H9 (cell line): ENCODE measurements at regions not wholly inside any gene's neighbourhood (a gene's known extent, or its start where the extent isn't known, plus 50 kb on each side); places are given as distances from the start of the nearest gene placed in this dataset.

Experiments
- DNase-seq: peaks from one replicate; pipeline ENCODE4 v3.0.0-alpha.2; 2017
- H2AFZ ChIP-seq: one replicate; pipeline ENCODE4 v1.6.1; 2013; ENCODE audit warnings: mild to moderate bottlenecking, low read length, control low read depth, moderate library complexity
- H2AK5ac ChIP-seq: 2 replicates; pipeline ENCODE4 v1.6.1; 2013; ENCODE audit warnings: low read length, control low read depth, mixed read lengths; ENCODE audit not compliant: insufficient read length
- H2BK120ac ChIP-seq: one replicate; pipeline ENCODE4 v1.6.1; 2013; ENCODE audit warnings: low read depth, mild to moderate bottlenecking, low read length, control low read depth, inconsistent platforms; ENCODE audit not compliant: poor library complexity, severe bottlenecking
- H2BK12ac ChIP-seq: 2 replicates; pipeline ENCODE4 v1.6.1; 2013; ENCODE audit warnings: low read length, control low read depth, mixed read lengths, low read depth; ENCODE audit not compliant: insufficient read length
- H2BK15ac ChIP-seq: 2 replicates; pipeline ENCODE4 v1.6.1; 2013; ENCODE audit warnings: low read depth, low read length, control low read depth
- H2BK20ac ChIP-seq: one replicate; pipeline ENCODE4 v1.6.1; 2013; ENCODE audit warnings: low read depth, mild to moderate bottlenecking, low read length, control low read depth, inconsistent platforms; ENCODE audit not compliant: poor library complexity, severe bottlenecking
- H2BK5ac ChIP-seq: 2 replicates; pipeline ENCODE4 v1.6.1; 2013; ENCODE audit warnings: low read length, control low read depth, mixed read lengths; ENCODE audit not compliant: insufficient read length
- H3K14ac ChIP-seq: 2 replicates; pipeline ENCODE4 v1.6.1; 2013; ENCODE audit warnings: low read length, control low read depth; ENCODE audit not compliant: insufficient read depth
- H3K18ac ChIP-seq: 2 replicates; pipeline ENCODE4 v1.6.1; 2013; ENCODE audit warnings: low read depth, mild to moderate bottlenecking, mixed read lengths, low read length, control low read depth; ENCODE audit not compliant: insufficient read length
- H3K23ac ChIP-seq: 2 replicates; pipeline ENCODE4 v1.6.1; 2013; ENCODE audit warnings: low read length, control low read depth, mixed read lengths, low read depth; ENCODE audit not compliant: insufficient read length
- H3K23me2 ChIP-seq: 2 replicates; pipeline ENCODE4 v1.6.1; 2013; ENCODE audit warnings: low read depth, mild to moderate bottlenecking, mixed read lengths, low read length, control low read depth; ENCODE audit not compliant: insufficient read length, poor library complexity, severe bottlenecking
- H3K27ac ChIP-seq: 2 replicates; pipeline ENCODE4 v1.5.1; 2013; ENCODE audit warnings: low read length, control low read depth, mixed read lengths, low read depth; ENCODE audit not compliant: insufficient read length
- H3K27me3 ChIP-seq: 2 replicates; pipeline ENCODE4 v1.6.1; 2013; ENCODE audit warnings: low read length, control low read depth, inconsistent platforms; ENCODE audit not compliant: insufficient read depth
- H3K4ac ChIP-seq: 2 replicates; pipeline ENCODE4 v1.6.1; 2013; ENCODE audit warnings: low read depth, mild to moderate bottlenecking, control low read depth, inconsistent platforms, low read length, moderate library complexity
- H3K4me1 ChIP-seq: 2 replicates; pipeline ENCODE4 v1.6.1; 2013; ENCODE audit warnings: low read length, control low read depth, inconsistent platforms; ENCODE audit not compliant: insufficient read depth
- H3K4me2 ChIP-seq: 2 replicates; pipeline ENCODE4 v1.6.1; 2013; ENCODE audit warnings: low read length, control low read depth, mixed read lengths; ENCODE audit not compliant: insufficient read length, insufficient read depth
- H3K56ac ChIP-seq: 2 replicates; pipeline ENCODE4 v1.6.1; 2013; ENCODE audit warnings: low read depth, mild to moderate bottlenecking, mixed read lengths, low read length, control low read depth; ENCODE audit not compliant: insufficient read length
- H3K79me1 ChIP-seq: 2 replicates; pipeline ENCODE4 v1.6.1; 2013; ENCODE audit warnings: low read depth, mild to moderate bottlenecking, moderate library complexity, low read length, control low read depth, inconsistent platforms; ENCODE audit not compliant: insufficient read depth, poor library complexity, severe bottlenecking
- H3K79me2 ChIP-seq: 2 replicates; pipeline ENCODE4 v1.6.1; 2013; ENCODE audit warnings: low read length, control low read depth, inconsistent platforms; ENCODE audit not compliant: insufficient read depth
- H3K9ac ChIP-seq: 2 replicates; pipeline ENCODE4 v1.6.1; 2013; ENCODE audit warnings: low read length, control low read depth, mixed read lengths; ENCODE audit not compliant: insufficient read length; ENCODE audit errors: extremely low read depth
- H3K9me3 ChIP-seq: one replicate; pipeline ENCODE4 v1.6.1; 2013; ENCODE audit warnings: low read depth, low read length, inconsistent platforms; ENCODE audit not compliant: control insufficient read depth
- H3T11ph ChIP-seq: one replicate; pipeline ENCODE4 v1.6.1; 2013; ENCODE audit warnings: mild to moderate bottlenecking, low read length, control low read depth, inconsistent platforms
- H4K20me1 ChIP-seq: one replicate; pipeline ENCODE4 v1.6.1; 2013; ENCODE audit not compliant: control insufficient read depth, insufficient read length, insufficient read depth
- H4K5ac ChIP-seq: 2 replicates; pipeline ENCODE4 v1.6.1; 2013; ENCODE audit warnings: low read depth, mild to moderate bottlenecking, mixed read lengths, low read length, control low read depth; ENCODE audit not compliant: insufficient read length
- H4K8ac ChIP-seq: replicated peaks from 2 replicates; pipeline ENCODE4 v1.6.1; 2013; ENCODE audit warnings: low read length, control low read depth, mixed read lengths, low read depth; ENCODE audit not compliant: insufficient read length
- H4K91ac ChIP-seq: 2 replicates; pipeline ENCODE4 v1.6.1; 2013; ENCODE audit warnings: low read depth, mild to moderate bottlenecking, moderate library complexity, mixed read lengths, low read length, control low read depth; ENCODE audit not compliant: insufficient read length
- H3K27ac Mint-ChIP-seq, 3 experiments: 2 replicates in 2 of 3; 3 replicates in 1 of 3; pipeline ENCODE4 v1.8.0; 2020 to 2021; ENCODE audit warnings: mixed read lengths in 3 of 3, mild to moderate bottlenecking in 1 of 3, moderate library complexity in 1 of 3
- H3K27me3 Mint-ChIP-seq: 2 replicates; pipeline ENCODE4 v1.8.0; 2021; ENCODE audit warnings: low read depth, mild to moderate bottlenecking, moderate library complexity, mixed read lengths
- H3K36me3 Mint-ChIP-seq, 3 experiments: 2 replicates in 2 of 3; 3 replicates in 1 of 3; pipeline ENCODE4 v1.8.0; 2020 to 2021; ENCODE audit warnings: low read depth in 3 of 3, mixed read lengths in 3 of 3; ENCODE audit not compliant: insufficient read depth in 1 of 3
- H3K4me1 Mint-ChIP-seq, 2 experiments: 2 replicates each; pipeline ENCODE4 v1.8.0; 2020; ENCODE audit warnings: mixed read lengths in 2 of 2
- H3K4me3 Mint-ChIP-seq, 2 experiments: 2 replicates in 1 of 2; 3 replicates in 1 of 2; pipeline ENCODE4 v1.8.0; 2020 to 2021; ENCODE audit warnings: mild to moderate bottlenecking in 2 of 2, mixed read lengths in 2 of 2, moderate library complexity in 1 of 2
- H3K9me3 Mint-ChIP-seq, 2 experiments: 2 replicates in 1 of 2; 3 replicates in 1 of 2; pipeline ENCODE4 v1.8.0; 2020; ENCODE audit warnings: mild to moderate bottlenecking in 2 of 2, mixed read lengths in 2 of 2, moderate library complexity in 1 of 2
- CTCF ChIP-seq: fragments of 200-600 bp; sonication (generic); conservative IDR thresholded peaks from 3 replicates; pipeline ENCODE4 v1.8.0; 2021; ENCODE audit warnings: antibody characterized with exemption, mild to moderate bottlenecking
- WGBS: extraction: QIAGEN DNeasy Blood & Tissue Kit; methylation state at CpG from one replicate; pipeline ENCODE4 v1.1.7; 2013; ENCODE audit warnings: missing lambda C conversion rate, low lambda C conversion rate, mixed read lengths; ENCODE audit not compliant: insufficient read length; ENCODE audit errors: extremely low coverage; 5-methylcytosine and 5-hydroxymethylcytosine counted together

- Mint-ChIP-seq H3K27me3 (no peaks in the 10 kb centered on the region; the same call in 1 of the 2 replicates), H3K4me3 (no peak overlapping the region), H3K36me3 (no peaks in the 10 kb centered on the region; a peak in 1 of 7 replicates), H3K4me1 (peaks cover 9 to 14% of the 10 kb centered on the region in 2 experiments; a peak in 3 of 4 replicates), H3K9me3 (no peaks in the 10 kb centered on the region), H3K27ac (no peak overlapping the region)
- no peaks in the 10 kb centered on the region for H3K27me3 ChIP-seq
- no peak overlapping the region for H4K5ac ChIP-seq
- no peaks in the 10 kb centered on the region for H3K9me3 ChIP-seq
- H3K4ac ChIP-seq = no peak overlapping the region
- H3K27ac ChIP-seq = no peak overlapping the region
- no peak overlapping the region for H2BK15ac ChIP-seq
- no peak overlapping the region for H2AFZ ChIP-seq
- no peak overlapping the region for H3K56ac ChIP-seq
- no peak overlapping the region for H3K23ac ChIP-seq
- H4K8ac ChIP-seq = no peak overlapping the region
- H3K79me1 ChIP-seq = no peaks in the 10 kb centered on the region
- H3K18ac ChIP-seq = no peak overlapping the region
- DNase-seq = no peak
- H3K79me2 ChIP-seq = no peaks in the 10 kb centered on the region
- WGBS = no CpG with 5 or more reads among the region's 36 CpGs
- H2BK5ac ChIP-seq = no peak overlapping the region
- no peak overlapping the region for H2BK20ac ChIP-seq
- no peak overlapping the region for H3K4me2 ChIP-seq
- H3K9ac ChIP-seq = no peak overlapping the region
- H2AK5ac ChIP-seq = no peak overlapping the region
- TF ChIP-seq CTCF = no peak
- no peaks in the 10 kb centered on the region for H4K20me1 ChIP-seq
- H4K91ac ChIP-seq = no peak overlapping the region
- no peak overlapping the region for H3K14ac ChIP-seq
- H2BK12ac ChIP-seq = no peak overlapping the region
- H2BK120ac ChIP-seq = no peak overlapping the region
- no peak overlapping the region for H3T11ph ChIP-seq
- no peaks in the 10 kb centered on the region; the same call in 1 of the 2 replicates for H3K4me1 ChIP-seq
- H3K23me2 ChIP-seq = no peaks in the 10 kb centered on the region
Measured at GRCh38 chr2:41697389-41697788, 350.4 kb upstream of the PKDCC start.
